ENCODE measurements at regions not wholly inside any gene's neighbourhood (a gene's known extent, or its start where the extent isn't known, plus 50 kb on each side); places are given as distances from the start of the nearest gene placed in this dataset.

DNA sequence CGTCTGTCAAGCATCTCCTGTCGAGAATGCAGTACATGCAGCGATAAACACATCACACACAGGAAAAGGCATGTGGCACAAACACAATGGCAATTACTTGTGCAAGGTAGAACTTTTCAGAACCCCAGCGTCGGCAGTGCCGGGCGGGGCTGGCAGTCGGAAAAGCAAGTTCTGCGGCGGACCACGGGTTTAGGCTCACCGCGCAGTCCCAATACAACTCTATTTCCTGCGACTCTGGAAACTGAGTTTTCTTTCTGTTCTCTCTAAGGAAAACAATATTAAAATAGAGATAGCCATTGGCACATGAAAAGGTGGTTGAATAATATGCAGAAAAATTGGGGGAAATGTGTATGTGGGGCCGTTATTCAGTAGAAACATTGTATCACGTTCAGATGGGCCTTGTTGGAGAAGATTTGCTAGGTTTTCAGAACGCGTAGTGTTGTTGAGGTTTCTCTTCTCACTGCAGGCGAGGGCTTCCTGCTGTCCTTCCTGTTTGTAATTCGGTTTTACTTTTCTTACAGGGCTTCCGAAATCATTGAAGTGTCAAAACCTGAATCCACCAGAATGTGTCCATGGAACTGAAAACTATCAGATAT lies 369.5 kb downstream of the THBS2 start:
- peak overlapping the region; percentile 87 for H3K27ac Mint-ChIP-seq
- peaks cover 10% of the 10 kb centered on the region for H3K4me1 Mint-ChIP-seq
- ChIA-PET CTCF (interaction anchor here (1.9 kb wide), 1 partner anchor 514 kb away, joined by 8 read pairs; no protein-coding TSS in a partner anchor), POLR2A (no interaction called here)
- H3K4me3 Mint-ChIP-seq, result peak overlapping the region; percentile 80
- DNase-seq, result no peak
- peaks cover 8% of the 10 kb centered on the region for H3K27me3 Mint-ChIP-seq
- no peaks in the 10 kb centered on the region for H3K36me3 Mint-ChIP-seq (ENCODE audit: low read depth)
- H3K9me3 Mint-ChIP-seq, result no peaks in the 10 kb centered on the region

GRCh38 chr6:168883410-168884049 lies 370.1 kb downstream of the THBS2 start:
- Mint-ChIP-seq H3K9me3 (no peaks in the 10 kb centered on the region), H3K36me3 (ENCODE audit: low read depth) (no peaks in the 10 kb centered on the region), H3K4me1 (peaks cover 10% of the 10 kb centered on the region), H3K4me3 (no peak overlapping the region), H3K27ac (peak overlapping the region; percentile 87), H3K27me3 (peaks cover 8% of the 10 kb centered on the region)
- DNase-seq, result no peak
- ChIA-PET CTCF (interaction anchor here (1.9 kb wide), 1 partner anchor 513 kb away, joined by 8 read pairs; no protein-coding TSS in a partner anchor), POLR2A (no interaction called here)

- Mint-ChIP-seq H3K27me3 (peaks cover 8% of the 10 kb centered on the region), H3K4me3 (no peak overlapping the region), H3K9me3 (no peaks in the 10 kb centered on the region), H3K36me3 (ENCODE audit: low read depth) (no peaks in the 10 kb centered on the region), H3K27ac (no peak overlapping the region), H3K4me1 (peaks cover 15% of the 10 kb centered on the region)
- DNase-seq, result no peak
- POLR2A ChIA-PET, result no interaction called here
- CTCF ChIA-PET, result interaction anchor here (0.8 kb wide), 1 partner anchor 14 kb away, joined by 4 read pairs; no protein-coding TSS in a partner anchor
Observed at GRCh38 chr6:168880271-168880670, 373.4 kb downstream of the THBS2 start.

DNA sequence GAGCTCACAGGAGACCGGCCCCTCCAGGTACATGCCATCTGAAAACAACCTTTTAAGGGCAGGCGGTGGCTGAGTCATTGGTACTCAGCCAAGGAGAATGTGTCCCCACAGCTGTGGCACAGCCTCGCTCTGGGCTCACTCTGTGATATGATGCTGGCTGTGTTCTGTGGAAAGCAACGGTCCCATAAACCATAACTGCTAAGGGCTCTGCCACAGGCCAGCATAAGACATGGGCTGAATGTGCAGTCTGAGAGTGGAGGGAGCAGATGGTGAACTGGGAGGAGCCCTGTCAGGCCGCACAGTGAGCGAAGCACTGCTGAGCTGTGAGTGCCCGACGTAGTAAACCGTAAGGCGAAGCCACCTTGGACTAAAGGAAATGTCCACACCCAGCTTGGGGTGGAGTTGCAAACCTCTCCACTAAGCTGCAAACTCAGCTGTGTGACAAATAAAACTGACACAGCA lies 375.8 kb downstream of the THBS2 start:
- Mint-ChIP-seq H3K27me3 (peaks cover 8% of the 10 kb centered on the region), H3K27ac (peak overlapping the region; percentile 45)

GRCh38 chr6:168876956-168877355 lies 376.7 kb downstream of the THBS2 start:
- no peak overlapping the region for H3K4me3 Mint-ChIP-seq
- POLR2A ChIA-PET, result no interaction called here
- CTCF ChIA-PET, result no interaction called here
- H3K4me1 Mint-ChIP-seq, result peaks cover 6% of the 10 kb centered on the region
- peaks cover 8% of the 10 kb centered on the region for H3K27me3 Mint-ChIP-seq
- no peak for DNase-seq
- H3K9me3 Mint-ChIP-seq, result no peaks in the 10 kb centered on the region
- no peaks in the 10 kb centered on the region for H3K36me3 Mint-ChIP-seq (ENCODE audit: low read depth)
- H3K27ac Mint-ChIP-seq, result no peak overlapping the region

More for the DNA sequence above, 375.8 kb downstream of the THBS2 start:
- POLR2A ChIA-PET, result interaction anchor here (1.1 kb wide), 1 partner anchor 24 kb away, joined by 3 read pairs; no protein-coding TSS in a partner anchor
- Mint-ChIP-seq H3K36me3 (ENCODE audit: low read depth) (no peaks in the 10 kb centered on the region), H3K4me3 (no peak overlapping the region), H3K9me3 (no peaks in the 10 kb centered on the region), H3K4me1 (peaks cover 6% of the 10 kb centered on the region)
- no peak for DNase-seq
- CTCF ChIA-PET, result interaction anchor here (1.2 to 1.4 kb wide), 2 partner anchors 12 to 15 kb away, joined by 3 to 4 read pairs; no protein-coding TSS in a partner anchor

DNA sequence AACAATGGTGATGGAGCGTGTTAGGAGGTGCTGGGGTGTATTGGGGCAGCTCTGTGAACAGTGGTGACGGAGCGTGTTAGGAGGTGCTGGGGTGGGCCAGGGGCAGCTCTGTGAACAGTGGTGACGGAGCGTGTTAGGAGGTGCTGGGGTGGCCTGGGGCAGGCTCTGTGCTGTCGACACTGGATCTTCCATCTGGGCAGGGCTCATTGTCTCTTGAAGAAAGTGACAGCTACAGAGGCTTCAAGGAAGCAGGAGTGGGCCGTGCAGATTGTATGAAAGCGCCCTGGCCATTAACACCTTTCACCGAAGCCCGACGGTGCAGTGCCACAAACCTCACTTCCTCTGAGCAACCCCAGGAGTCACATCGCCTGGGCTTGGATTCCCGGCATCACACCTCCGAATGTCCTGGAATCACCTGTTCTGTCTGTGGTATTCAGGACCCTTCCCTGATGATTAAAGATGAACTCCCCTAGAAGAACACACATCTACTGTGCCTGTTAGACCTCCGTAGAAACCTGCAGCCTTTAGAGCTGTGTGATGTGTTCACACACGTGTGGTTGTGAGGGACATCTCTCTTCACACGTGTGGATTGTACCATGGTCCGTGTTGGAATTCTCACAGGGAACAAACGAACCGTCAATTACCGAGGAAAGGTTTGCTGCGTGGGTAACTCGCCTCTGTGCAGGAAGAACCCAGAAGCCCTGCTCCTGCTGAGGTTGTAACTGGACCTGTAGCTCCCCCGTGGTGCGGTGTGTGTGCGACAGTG lies 377.7 kb downstream of the THBS2 start:
- Mint-ChIP-seq H3K4me3 (no peak overlapping the region), H3K9me3 (no peaks in the 10 kb centered on the region), H3K27me3 (no peaks in the 10 kb centered on the region), H3K4me1 (peaks cover 6% of the 10 kb centered on the region), H3K36me3 (ENCODE audit: low read depth) (no peaks in the 10 kb centered on the region), H3K27ac (no peak overlapping the region)
- CTCF ChIA-PET, result no interaction called here
- no peak for DNase-seq
- POLR2A ChIA-PET, result no interaction called here

- CTCF ChIA-PET, result no interaction called here
- no peaks in the 10 kb centered on the region for H3K27me3 Mint-ChIP-seq
- no peak for DNase-seq
- POLR2A ChIA-PET, result no interaction called here
- no peaks in the 10 kb centered on the region for H3K9me3 Mint-ChIP-seq
- H3K4me3 Mint-ChIP-seq, result no peak overlapping the region
- peaks cover 6% of the 10 kb centered on the region for H3K4me1 Mint-ChIP-seq
- no peak overlapping the region for H3K27ac Mint-ChIP-seq
- no peaks in the 10 kb centered on the region for H3K36me3 Mint-ChIP-seq (ENCODE audit: low read depth)
Observed at GRCh38 chr6:168874637-168875036, 379.0 kb downstream of the THBS2 start.

GRCh38 chr6:168873278-168874190 lies 380.1 kb downstream of the THBS2 start:
- DNase-seq, result no peak
- H3K27me3 Mint-ChIP-seq, result no peaks in the 10 kb centered on the region
- H3K36me3 Mint-ChIP-seq (ENCODE audit: low read depth), result no peaks in the 10 kb centered on the region
- no peaks in the 10 kb centered on the region for H3K9me3 Mint-ChIP-seq
- ChIA-PET CTCF (no interaction called here), POLR2A (no interaction called here)
- no peak overlapping the region for H3K4me3 Mint-ChIP-seq
- H3K4me1 Mint-ChIP-seq, result peaks cover 6% of the 10 kb centered on the region
- no peak overlapping the region for H3K27ac Mint-ChIP-seq

- CTCF ChIA-PET, result no interaction called here
- Mint-ChIP-seq H3K4me3 (no peak overlapping the region), H3K27ac (no peak overlapping the region), H3K27me3 (no peaks in the 10 kb centered on the region), H3K4me1 (no peaks in the 10 kb centered on the region), H3K9me3 (no peaks in the 10 kb centered on the region), H3K36me3 (ENCODE audit: low read depth) (no peaks in the 10 kb centered on the region)
- POLR2A ChIA-PET, result no interaction called here
- no peak for DNase-seq
Observed at GRCh38 chr6:168871642-168872315, 381.9 kb downstream of the THBS2 start.

DNA sequence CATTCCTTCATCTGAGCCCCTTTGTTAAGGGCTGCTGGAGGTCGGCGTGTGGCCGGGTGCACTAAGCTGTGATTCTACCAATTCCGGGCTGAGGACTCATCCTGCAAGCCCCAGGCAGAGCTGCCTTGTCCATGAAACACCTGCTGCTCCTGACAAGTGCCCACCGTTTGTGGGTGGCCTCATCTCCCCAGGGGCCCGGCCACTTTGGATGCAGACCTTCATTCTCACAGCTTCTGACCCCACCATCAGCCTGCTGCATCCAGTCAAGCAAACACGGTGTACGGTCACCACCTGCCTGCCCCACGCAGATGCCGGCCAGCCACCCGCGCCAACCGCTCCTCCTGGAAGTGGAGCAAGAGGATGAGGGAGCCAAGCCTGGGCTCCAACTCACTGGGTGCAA lies 382.7 kb downstream of the THBS2 start:
- CTCF ChIA-PET, result no interaction called here
- Mint-ChIP-seq H3K27me3 (no peaks in the 10 kb centered on the region), H3K9me3 (no peaks in the 10 kb centered on the region), H3K36me3 (ENCODE audit: low read depth) (no peaks in the 10 kb centered on the region), H3K4me3 (no peak overlapping the region), H3K27ac (no peak overlapping the region), H3K4me1 (no peaks in the 10 kb centered on the region)
- POLR2A ChIA-PET, result no interaction called here
- DNase-seq, result no peak

DNA sequence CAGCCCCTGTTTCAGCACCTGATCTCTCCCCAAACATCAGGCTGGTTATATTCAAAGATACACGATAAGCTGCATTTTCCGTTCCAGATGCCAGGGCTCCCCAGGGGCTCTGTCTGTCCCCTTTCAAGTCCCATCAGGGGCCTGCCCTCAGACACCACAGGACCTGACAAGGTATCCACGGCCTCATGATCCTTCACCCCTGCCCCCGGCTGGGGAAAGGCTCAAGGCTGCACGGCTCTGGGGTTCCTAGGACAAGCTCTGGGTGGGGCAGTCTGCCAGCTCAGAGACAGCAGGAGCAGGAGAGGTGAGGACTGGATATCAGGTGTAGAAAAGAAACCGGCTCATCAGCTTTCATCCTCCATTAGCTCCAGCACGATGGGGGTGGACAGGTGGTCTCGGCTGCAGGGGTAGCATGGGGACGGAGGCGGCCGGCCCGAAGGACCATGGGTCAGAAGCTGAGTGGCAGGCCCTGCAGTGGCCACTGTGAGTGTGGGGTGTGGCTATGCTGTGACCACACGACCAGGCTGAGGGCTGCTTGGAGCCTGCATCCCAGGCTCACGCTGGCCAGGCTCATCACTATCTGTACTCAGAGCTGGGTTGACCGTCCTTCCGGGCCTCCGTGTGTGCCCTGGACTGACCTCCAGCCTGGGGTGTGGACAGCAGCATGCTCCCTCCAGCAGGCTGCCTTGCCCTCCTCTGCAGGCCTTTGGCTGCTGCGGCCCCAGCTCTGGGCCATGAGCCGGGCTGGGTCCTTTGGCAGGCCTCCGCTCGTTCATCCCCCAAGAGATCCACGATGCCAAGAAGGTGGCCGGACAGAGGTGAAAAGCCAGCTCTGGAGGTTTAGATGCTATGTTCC lies 386.2 kb downstream of the THBS2 start:
- H3K27me3 Mint-ChIP-seq, result no peaks in the 10 kb centered on the region
- H3K36me3 Mint-ChIP-seq (ENCODE audit: low read depth), result no peaks in the 10 kb centered on the region
- DNase-seq, result no peak
- ChIA-PET POLR2A (no interaction called here), CTCF (no interaction called here)
- no peaks in the 10 kb centered on the region for H3K4me1 Mint-ChIP-seq
- H3K9me3 Mint-ChIP-seq, result no peaks in the 10 kb centered on the region
- H3K27ac Mint-ChIP-seq, result no peak overlapping the region
- no peak overlapping the region for H3K4me3 Mint-ChIP-seq

DNA sequence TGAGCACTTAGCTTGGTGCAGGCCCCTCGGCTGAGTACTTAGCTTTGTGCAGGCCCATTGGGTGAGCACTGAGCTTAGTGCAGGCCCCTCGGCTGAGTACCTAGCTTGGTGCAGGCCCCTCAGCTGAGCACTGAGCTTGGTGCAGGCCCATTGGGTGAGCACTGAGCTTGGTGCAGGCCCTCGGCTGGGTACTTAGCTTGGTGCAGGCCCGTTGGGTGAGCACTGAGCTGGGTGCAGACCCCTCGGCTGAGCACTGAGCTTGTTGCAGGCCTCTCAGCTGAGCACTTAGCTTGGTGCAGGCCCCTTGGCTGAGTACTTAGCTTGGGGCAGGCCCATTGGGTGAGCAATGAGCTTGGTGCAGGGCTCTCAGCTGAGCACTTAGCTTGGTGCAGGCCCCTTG lies 387.1 kb downstream of the THBS2 start:
- DNase-seq, result no peak
- Mint-ChIP-seq H3K4me3 (no peak overlapping the region), H3K27me3 (no peaks in the 10 kb centered on the region), H3K36me3 (ENCODE audit: low read depth) (no peaks in the 10 kb centered on the region), H3K27ac (no peak overlapping the region), H3K4me1 (no peaks in the 10 kb centered on the region), H3K9me3 (no peaks in the 10 kb centered on the region)
- CTCF ChIA-PET, result interaction anchor here (1.7 kb wide), 1 partner anchor 12 kb away, joined by 4 read pairs; no protein-coding TSS in a partner anchor
- POLR2A ChIA-PET, result no interaction called here
